Right atrium auricular region (tissue), 2 donors: ENCODE measurements at regions not wholly inside any gene's neighbourhood (a gene's known extent, or its start where the extent isn't known, plus 50 kb on each side); places are given as distances from the start of the nearest gene placed in this dataset.

ENCODE experiments used
- DNase-seq: peaks from one replicate; pipeline ENCODE4 v3.0.0-alpha.2; 2019; ENCODE audit warnings: low spot score
- H3K27ac ChIP-seq, 2 donors: fragments of 200-600 bp; sonication (generic); 1 replicate in 1 of 2; 2 replicates in 1 of 2; pipeline ENCODE4 v1.5.1; 2016 to 2019
- H3K27me3 ChIP-seq, 2 donors: fragments of 200-600 bp; sonication (generic); one replicate each; pipeline versions ENCODE4 v1.5.1 to v1.6.0; 2017 to 2019
- H3K36me3 ChIP-seq: fragments of 200-600 bp; sonication (generic); one replicate; pipeline ENCODE4 v1.5.1; 2016
- H3K4me1 ChIP-seq, 2 donors: fragments of 200-600 bp; sonication (generic); one replicate each; pipeline versions ENCODE4 v1.5.1 to v1.6.0; 2017 to 2019
- H3K4me3 ChIP-seq, 2 donors: fragments of 200-600 bp; sonication (generic); 1 replicate in 1 of 2; 2 replicates in 1 of 2; pipeline ENCODE4 v1.5.1; 2017 to 2019; ENCODE audit warnings: mild to moderate bottlenecking in 1 of 2, moderate library complexity in 1 of 2
- H3K9me3 ChIP-seq, 2 donors: fragments of 200-600 bp; sonication (generic); one replicate each; pipeline ENCODE4 v1.5.1; 2019
- CTCF ChIP-seq, 2 donors: fragments of 200-600 bp; sonication (generic); IDR thresholded peaks; one replicate each; pipeline ENCODE4 v1.5.1; 2019; ENCODE audit warnings: antibody characterized with exemption in 2 of 2

- Histone ChIP-seq H3K27ac (no peak overlapping the region), H3K4me3 (no peak overlapping the region), H3K36me3 (no peaks in the 10 kb centered on the region), H3K27me3 (no peaks in the 10 kb centered on the region), H3K9me3 (no peaks in the 10 kb centered on the region), H3K4me1 (no peaks in the 10 kb centered on the region)
- TF ChIP-seq CTCF (IDR thresholded peaks at IDR 0.05) = no peak
- no peak for DNase-seq
Measured at GRCh38 chr9:31807574-31808256, 576.7 kb upstream of the ACO1 start.

GRCh38 chr9:31808766-31809165 lies 575.7 kb upstream of the ACO1 start:
- Histone ChIP-seq H3K9me3 (no peaks in the 10 kb centered on the region), H3K27ac (no peak overlapping the region), H3K4me3 (no peak overlapping the region), H3K36me3 (no peaks in the 10 kb centered on the region), H3K27me3 (no peaks in the 10 kb centered on the region), H3K4me1 (no peaks in the 10 kb centered on the region)
- TF ChIP-seq CTCF (IDR thresholded peaks at IDR 0.05) = no peak
- no peak for DNase-seq

GRCh38 chr9:31820426-31820825 lies 564.0 kb upstream of the ACO1 start:
- DNase-seq = no peak
- H3K9me3 ChIP-seq = no peaks in the 10 kb centered on the region
- TF ChIP-seq CTCF (IDR thresholded peaks at IDR 0.05) = no peak
- no peak overlapping the region for H3K4me3 ChIP-seq
- no peak overlapping the region for H3K27ac ChIP-seq
- H3K27me3 ChIP-seq = no peaks in the 10 kb centered on the region
- H3K36me3 ChIP-seq = no peaks in the 10 kb centered on the region
- H3K4me1 ChIP-seq = no peaks in the 10 kb centered on the region

- H3K27me3 ChIP-seq = no peaks in the 10 kb centered on the region
- no peaks in the 10 kb centered on the region for H3K4me1 ChIP-seq
- TF ChIP-seq CTCF (IDR thresholded peaks at IDR 0.05) = no peak
- H3K9me3 ChIP-seq = no peaks in the 10 kb centered on the region
- H3K4me3 ChIP-seq = no peak overlapping the region
- H3K27ac ChIP-seq = no peak overlapping the region
- H3K36me3 ChIP-seq = no peaks in the 10 kb centered on the region
- DNase-seq = no peak
Measured at GRCh38 chr9:31821583-31821982, 562.9 kb upstream of the ACO1 start.

GRCh38 chr9:31823365-31823764 lies 561.1 kb upstream of the ACO1 start:
- no peak overlapping the region for H3K4me3 ChIP-seq
- no peaks in the 10 kb centered on the region for H3K4me1 ChIP-seq
- DNase-seq = no peak
- H3K27me3 ChIP-seq = no peaks in the 10 kb centered on the region
- no peak overlapping the region for H3K27ac ChIP-seq
- TF ChIP-seq CTCF (IDR thresholded peaks at IDR 0.05) = no peak
- no peaks in the 10 kb centered on the region for H3K36me3 ChIP-seq
- no peaks in the 10 kb centered on the region for H3K9me3 ChIP-seq

- no peaks in the 10 kb centered on the region for H3K27me3 ChIP-seq
- H3K9me3 ChIP-seq = no peaks in the 10 kb centered on the region
- H3K4me3 ChIP-seq = no peak overlapping the region
- H3K4me1 ChIP-seq = no peaks in the 10 kb centered on the region
- DNase-seq = no peak
- no peak overlapping the region for H3K27ac ChIP-seq
- no peaks in the 10 kb centered on the region for H3K36me3 ChIP-seq
- no peak for TF ChIP-seq CTCF (IDR thresholded peaks at IDR 0.05)
Measured at GRCh38 chr9:31824860-31825259, 559.6 kb upstream of the ACO1 start.
